ENCODE measurements at regions not wholly inside any gene's neighbourhood (a gene's known extent, or its start where the extent isn't known, plus 50 kb on each side); places are given as distances from the start of the nearest gene placed in this dataset.

DNA sequence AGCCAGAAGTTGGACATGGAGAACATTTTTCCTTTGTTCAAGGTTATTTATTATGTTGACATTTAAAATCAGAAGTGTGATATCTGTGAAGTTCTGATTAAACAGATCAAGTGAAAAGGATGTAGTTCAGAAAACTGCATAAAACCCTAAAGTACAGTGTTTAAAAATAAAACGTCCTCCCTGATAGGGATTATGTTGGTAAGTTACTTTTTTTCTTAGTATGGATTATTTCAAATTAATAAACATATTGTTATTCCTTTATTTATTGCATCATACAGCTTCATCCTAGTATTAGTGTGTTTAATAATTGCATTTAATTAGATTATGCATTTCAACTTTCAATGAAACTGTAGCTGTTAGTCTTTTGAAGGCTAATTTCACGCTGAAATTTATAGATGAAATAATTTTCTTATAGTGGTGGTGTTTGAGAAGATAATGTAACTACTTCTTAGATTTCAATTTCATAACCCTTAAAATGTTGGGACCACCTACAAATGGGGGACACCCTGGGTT lies 157.9 kb upstream of the DMRT1 start:
- intact Hi-C loops (cut with DNase I), result no loop called here
- DNase-seq (ENCODE audit: low spot score), result no peak

DNA sequence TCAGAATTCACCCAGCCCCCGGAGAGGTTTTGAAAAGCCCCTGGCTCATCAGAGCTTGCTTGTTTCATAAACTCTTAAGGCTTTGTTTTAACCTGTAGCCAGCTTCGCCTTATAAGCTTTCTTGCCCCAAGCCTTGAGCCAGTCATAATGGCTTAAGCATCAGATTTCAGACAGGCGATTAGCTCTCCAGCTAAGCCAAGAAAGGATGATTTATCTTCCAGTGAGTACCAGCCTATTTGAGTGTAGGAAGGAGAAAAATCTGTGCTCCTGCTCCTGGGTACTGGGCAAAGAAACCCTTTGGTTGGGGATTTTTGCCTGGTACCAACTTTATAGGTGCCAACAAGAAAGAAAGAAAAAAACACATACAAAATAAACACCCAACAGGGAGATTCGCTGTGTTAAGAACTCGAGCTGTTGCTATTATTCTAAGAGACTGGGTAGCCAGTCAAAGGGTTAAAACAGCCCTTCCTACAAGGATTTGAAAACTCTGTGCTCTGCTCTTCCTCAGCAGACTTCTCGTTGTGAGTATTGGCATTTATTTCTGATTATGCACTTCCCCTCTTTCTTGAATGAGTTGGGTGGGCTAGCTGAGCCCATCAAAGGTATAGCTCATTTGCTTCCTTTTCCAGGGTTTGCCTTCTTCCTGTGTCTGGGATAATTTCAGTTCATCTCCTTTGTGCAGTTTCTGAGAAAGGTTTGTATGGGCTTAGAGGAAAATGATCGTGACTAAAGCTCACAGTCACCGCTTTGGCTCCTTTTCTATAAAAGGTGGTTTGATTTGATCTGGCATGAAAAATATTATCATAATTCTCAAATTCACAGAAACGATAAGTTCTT lies 157.2 kb upstream of the DMRT1 start:
- intact Hi-C loops (cut with DNase I), result no loop called here
- no peak for DNase-seq (ENCODE audit: low spot score)

DNA sequence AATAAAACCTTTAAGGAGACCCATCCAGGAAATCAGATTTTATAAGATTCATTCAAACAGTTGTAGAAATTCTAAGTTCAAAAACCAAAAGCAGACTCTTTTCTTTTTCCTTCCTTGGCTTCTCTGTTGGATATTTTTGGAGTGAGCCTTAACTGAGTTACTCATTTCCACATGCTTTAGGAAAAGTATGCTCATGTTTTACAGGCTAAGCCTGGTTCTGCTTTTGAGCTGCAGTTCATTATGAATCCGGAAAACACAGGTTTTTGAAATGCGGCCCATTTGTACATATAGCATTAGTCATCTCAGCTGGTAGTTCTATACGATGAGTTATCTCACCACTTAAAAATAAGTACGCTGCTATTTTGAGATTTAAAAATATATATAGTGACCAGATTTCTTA lies 156.6 kb upstream of the DMRT1 start:
- intact Hi-C loops (cut with DNase I), result no loop called here
- DNase-seq (ENCODE audit: low spot score), result no peak

DNA sequence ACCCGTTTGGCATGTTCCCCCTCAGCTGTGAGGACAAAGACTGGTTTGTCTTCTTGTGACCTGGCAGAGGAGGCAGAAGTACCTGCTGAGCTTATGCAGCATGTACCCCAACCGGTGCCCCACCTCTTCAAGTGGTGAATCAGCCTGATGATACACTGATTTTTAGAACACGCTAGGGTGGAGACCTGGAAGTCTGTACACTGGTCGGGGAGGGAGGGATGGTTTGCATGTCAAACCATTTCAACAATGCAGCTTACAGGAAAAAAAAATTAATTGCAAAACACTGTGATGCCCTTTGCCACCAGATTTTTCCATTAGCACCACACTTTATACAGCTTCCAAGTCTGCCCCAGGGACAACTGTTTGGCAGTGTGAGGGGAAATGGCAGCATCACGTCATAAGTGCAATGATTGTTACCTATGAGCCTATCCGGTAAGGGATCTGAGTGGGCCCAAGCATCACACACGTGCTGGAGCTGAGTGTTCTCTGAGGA lies 155.1 kb upstream of the DMRT1 start:
- intact Hi-C loops (cut with DNase I), result no loop called here
- DNase-seq (ENCODE audit: low spot score), result no peak

DNA sequence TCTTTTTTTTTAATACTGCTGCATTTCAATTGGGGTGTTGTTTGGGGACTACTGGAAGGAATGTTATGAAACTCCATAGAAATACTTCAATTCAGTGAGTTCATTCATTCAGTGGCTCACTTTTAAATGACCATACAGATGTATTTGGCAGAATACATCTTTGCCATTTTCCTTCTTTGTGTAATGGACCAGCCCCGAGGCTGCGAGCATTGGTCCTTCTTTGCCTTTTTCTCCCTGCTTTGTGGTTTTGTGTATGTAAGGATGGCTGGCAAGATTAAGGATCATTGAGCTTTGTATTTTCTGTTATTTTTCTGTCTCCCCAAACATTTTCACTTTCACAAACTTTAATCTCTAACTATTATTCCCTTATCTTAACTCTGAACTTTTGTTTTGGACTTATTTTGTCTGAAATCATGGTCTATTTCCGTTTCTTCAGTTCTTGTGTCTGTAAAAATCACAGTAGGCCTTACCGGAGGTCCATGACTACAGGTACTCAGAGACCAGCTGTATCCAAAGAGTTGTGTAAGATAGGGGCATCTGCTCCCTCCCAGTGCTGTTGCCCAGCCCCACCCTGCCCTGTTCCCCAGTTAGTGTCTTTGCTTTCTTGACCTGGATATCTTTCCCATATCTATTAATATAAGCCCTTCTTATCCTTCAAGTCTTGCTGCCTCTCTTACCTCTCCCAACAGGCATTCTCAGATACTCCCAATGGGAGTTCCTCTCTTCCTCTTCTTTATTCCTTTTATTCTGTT lies 154.3 kb upstream of the DMRT1 start:
- intact Hi-C loops (cut with DNase I), result no loop called here
- DNase-seq (ENCODE audit: low spot score), result no peak

DNA sequence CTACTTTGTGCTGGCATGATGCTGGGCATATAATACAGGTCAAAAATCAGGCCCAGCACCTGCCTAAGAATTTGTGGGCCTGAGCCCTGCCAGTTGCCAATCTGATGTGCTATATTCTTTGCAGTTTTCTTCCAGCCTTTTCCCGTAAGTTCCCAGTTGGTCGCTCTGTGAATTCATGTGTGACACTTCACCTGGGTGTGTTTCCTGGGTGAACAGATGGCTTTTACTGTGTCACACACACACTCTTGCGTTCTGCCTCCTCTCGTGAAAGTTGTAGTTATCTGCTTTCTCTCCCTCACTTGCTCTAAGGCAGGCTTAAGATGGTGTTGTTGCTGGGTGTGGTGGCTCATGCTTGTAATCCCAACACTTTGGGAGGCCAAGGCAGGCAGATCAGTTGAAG lies 153.5 kb upstream of the DMRT1 start:
- no peak for DNase-seq (ENCODE audit: low spot score)
- intact Hi-C loops (cut with DNase I), result no loop called here

DNA sequence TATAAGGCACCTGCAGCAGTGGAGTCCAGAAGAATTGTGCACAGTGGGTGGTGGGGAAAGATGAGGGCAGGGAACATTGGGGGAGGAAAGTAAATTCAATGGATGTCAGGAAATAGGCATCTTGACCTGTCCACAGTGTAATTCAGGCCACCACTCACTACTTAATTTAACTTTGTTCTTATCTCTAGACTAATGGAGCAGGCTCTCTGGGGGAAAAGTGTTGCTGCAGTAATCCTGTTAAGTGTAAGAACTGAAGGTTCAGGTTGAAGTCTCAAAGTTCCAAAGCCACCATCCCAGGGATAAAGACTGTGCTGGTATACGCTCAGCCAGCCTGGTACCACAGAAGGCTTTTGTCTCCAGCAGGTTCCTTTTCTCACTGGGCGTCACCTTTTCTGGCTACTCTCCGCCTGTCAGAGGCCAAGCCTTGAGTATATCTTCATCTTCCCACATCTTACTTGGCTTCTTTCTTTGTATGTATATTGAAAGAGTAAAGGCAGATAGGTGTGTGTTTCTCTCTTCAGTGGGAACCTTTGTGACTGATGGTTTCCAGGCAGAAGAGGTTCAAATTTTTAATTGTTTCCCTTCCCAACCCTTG lies 150.9 kb upstream of the DMRT1 start:
- no peak for DNase-seq (ENCODE audit: low spot score)
- intact Hi-C loops (cut with DNase I), result loop anchor here (5.0 kb wide), 1 partner anchor 33 kb away; no protein-coding TSS in a partner anchor

DNA sequence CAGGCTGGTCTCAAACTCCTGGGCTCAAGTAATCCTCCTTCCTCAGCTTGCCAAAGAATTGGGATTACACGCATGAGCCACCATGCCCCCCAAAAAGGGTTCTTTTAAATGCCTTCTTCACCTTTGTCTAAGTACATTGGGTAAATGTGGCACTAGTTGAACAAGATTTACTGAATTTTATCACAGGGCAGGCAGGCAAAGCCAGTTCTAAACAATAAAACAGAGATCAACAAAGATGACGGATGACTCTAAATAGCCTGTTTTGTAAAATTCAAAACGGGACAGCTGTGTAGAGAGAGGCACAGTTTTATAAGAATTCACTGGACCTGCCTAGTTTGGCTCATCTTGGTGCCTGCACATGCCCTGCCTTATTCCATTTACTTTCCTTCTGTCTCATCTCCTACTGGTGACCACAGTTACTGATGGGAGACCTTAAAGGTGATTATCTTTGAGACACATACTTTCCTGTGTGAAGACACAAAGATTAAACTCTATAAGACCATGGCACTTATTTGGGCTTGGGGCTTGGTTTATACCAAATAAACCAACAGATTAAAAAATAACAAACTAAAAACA lies 149.6 kb upstream of the DMRT1 start:
- intact Hi-C loops (cut with DNase I), result loop anchor here (5.0 kb wide), 1 partner anchor 35 kb away; no protein-coding TSS in a partner anchor
- DNase-seq (ENCODE audit: low spot score), result no peak

DNA sequence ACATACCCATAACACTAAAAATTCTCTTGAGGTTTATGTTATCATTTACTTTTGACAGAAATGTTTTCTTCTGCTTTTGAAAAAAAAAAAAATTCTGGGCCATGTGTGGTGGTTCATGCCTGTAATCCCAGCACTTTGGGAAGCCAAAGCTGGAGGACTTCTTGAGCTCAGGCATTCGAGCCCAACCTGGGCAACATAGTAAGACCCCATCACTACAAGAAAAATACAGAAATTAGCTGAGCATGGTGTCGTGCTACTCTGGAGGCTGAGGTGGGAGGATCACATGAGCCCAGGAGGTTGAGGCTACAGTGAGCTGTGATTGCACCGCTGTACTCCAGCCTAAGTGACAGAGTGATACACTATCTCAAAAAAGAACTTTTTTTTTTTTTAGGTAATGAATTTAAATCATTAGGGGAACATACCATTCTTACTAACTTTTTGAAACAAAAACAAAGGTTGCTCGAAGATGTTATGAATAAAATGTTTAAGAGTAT lies 148.8 kb upstream of the DMRT1 start:
- intact Hi-C loops (cut with DNase I), result loop anchor here (5.0 kb wide), 1 partner anchor 35 kb away; no protein-coding TSS in a partner anchor
- no peak for DNase-seq (ENCODE audit: low spot score)

DNA sequence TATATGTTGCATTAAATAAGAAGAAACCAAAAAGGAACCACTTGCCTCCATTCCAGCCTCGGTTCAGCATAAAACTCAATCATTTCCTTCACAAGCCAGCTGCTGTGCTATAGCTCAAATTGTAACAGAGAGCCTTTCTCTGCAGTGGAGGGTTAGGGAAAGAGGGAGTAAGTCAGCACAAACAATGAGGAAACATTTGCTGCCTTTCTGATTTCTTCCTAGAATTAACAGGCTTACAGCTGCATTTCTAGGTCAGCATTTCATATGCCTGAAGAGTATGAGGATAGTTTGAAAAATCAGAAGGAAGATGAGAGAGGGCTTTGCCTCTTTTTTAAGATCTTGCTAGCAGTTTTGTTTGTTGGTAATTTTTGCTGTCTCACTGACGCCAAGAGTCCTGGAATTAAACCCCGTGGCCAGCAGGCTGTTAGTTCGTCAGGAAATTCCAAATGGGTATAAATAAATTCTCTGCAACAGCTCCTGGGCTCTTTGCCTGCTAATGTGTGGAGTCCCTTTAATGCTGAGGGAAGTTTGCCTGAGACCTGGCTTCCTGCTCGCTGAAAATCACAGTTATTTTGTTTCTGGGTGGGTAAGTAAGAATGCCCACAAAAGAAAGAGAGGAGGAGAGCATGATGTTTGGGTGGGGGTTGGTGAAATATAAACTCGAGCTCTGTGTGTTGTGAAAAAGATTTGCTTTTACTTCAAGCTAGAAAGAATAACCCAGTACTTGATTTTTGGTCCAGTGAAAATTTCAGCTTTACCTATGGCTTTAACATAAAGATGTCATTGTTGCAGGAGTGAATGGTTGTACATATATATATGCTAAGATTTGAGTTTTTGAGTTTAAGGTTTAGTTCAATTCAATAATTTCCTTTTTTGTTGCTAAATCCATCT lies 148.1 kb upstream of the DMRT1 start:
- intact Hi-C loops (cut with DNase I), result loop anchor here (5.0 kb wide), 1 partner anchor 36 kb away; no protein-coding TSS in a partner anchor
- no peak for DNase-seq (ENCODE audit: low spot score)

DNA sequence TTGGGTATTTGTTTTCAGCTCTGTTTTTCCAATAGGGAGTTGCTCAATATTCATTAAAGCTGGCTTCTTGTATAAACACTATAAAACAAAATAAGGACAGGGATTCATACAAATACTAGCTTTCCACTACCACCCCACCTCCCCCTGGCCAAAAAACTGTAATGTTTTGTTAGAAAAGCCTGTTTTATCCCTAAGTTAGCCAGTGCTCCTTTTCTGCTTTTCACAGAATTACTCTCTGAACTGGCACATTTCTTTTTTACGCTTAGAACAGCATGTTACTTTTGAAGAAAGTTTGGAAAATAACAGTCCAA lies 147.4 kb upstream of the DMRT1 start:
- DNase-seq (ENCODE audit: low spot score), result no peak
- intact Hi-C loops (cut with DNase I), result loop anchor here (5.0 kb wide), 1 partner anchor 37 kb away; no protein-coding TSS in a partner anchor

DNA sequence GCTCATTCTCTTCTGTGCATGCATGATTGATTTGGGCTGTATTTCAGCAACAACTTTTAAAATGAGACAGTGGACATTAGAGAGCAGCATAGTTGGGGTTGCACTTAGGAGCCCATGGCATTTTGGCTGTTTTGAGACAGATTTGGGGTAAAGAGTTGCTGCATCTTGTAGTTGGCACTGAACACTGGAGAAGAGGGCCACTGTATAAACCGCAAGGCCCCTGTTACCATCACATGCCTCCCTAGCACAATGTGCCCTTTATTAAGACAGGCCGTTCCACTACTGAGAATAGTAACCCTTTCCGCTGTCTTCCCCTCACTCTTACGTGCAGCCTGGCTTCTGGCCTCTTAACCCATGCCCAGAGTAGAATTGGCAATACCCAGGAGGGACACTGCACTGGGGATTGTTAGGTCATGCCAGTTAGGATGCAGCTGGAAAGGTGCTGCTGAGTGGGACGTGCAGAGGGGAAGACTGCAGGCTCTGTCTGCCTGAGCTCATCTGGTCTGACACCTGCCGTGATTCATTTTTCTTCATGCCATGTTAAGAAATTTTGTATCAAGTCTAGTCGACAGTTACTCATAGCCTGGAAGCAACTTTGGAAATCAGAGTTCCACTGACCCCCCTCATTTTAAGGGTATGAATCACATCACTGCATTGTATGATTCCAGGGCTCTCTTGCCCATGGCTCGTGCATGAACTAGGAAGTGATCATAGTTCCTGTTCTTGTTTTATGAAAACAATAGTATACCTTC lies 146.9 kb upstream of the DMRT1 start:
- DNase-seq (ENCODE audit: low spot score), result no peak
- intact Hi-C loops (cut with DNase I), result loop anchor here (5.0 kb wide), 4 partner anchors 37 to 77 kb away; no protein-coding TSS in a partner anchor

DNA sequence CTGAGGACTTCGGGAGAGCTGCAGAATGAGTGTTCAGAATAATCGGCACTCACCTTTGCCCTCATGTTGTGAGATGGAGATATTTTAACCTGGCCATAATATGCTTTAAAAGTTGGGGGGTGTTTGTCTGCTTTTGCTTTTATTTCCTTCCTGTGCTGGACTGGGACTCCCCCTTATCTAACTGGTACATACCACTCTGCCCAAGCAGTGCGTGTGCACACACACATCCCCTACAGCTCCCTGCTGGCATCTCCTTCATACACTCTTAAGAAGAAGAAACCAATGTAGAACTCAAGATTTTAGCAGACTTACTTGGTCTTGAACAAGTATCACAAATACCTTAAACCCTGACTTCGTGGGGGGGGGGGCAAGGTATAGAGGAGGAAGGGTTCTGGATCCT lies 146.2 kb upstream of the DMRT1 start:
- no peak for DNase-seq (ENCODE audit: low spot score)
- intact Hi-C loops (cut with DNase I), result loop anchor here (5.0 kb wide), 3 partner anchors 42 to 78 kb away; no protein-coding TSS in a partner anchor

DNA sequence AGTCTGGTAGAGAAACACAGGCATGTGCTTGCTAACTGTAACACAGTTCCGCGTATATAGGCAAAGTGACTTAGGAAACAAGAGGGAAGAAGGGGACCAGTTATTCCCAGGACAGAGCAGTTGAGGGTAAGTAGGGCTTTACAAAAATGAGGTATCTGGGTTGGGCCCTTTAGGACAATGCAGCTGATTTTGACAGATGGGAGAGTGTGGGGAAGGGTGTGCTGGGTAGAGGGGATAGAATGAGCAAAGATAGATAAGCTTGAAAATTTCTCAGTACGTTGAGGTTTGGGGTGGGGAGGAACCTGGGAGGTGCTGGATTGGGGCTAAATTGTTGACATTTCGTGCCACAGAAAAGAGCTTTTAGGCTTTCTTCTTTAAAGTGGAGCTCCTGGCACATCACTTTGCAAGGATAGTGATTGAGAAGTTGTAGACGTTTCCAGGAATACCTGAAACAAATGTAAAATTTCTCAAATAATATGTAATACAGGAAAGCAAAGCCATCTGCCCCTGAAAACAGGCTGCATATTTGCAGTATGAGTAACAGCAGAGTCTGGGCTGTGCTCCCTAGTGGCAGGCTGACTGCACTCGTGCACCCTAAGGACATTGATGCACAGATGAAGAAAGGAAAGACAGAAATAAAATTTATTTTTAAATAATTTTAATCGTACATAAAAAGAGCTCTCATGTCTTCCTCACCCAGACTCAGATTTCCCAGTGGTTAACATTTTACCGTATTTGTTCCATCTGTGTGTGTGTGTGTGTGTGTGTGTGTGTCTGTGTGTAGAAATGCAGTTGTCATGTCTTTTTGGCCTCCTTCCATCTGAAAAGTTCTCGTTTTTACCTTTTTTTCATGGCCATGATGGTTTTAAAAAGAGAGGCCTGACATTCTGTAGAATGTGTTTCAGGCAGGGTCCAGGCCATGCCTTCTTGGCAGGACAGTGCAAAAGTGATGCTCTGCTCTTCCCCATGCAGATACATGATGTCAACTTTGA lies 144.9 kb upstream of the DMRT1 start:
- no peak for DNase-seq (ENCODE audit: low spot score)
- intact Hi-C loops (cut with DNase I), result loop anchor here (5.0 kb wide), 3 partner anchors 41 to 79 kb away; no protein-coding TSS in a partner anchor

DNA sequence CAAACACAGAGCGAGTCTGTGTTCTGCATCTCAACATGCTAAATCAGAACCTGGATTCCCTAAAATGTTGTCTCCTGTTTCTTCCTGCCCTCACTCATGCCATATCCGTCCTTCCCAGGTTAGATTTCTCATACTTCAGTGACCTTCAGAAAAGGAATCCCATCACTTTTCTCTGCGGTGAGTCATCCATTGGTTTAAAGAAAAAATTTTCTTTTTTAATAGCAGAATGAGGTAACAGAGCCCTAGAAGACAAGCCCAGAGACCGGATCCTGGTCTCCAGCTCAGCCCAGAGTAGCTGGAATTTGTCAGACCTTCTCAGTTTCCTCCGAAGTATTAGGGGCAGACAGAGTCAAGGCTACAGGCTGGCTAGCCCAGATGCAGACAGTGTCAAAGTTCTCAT lies 143.2 kb upstream of the DMRT1 start:
- DNase-seq (ENCODE audit: low spot score), result no peak
- intact Hi-C loops (cut with DNase I), result loop anchor here (5.0 kb wide), 3 partner anchors 39 to 81 kb away; no protein-coding TSS in a partner anchor

DNA sequence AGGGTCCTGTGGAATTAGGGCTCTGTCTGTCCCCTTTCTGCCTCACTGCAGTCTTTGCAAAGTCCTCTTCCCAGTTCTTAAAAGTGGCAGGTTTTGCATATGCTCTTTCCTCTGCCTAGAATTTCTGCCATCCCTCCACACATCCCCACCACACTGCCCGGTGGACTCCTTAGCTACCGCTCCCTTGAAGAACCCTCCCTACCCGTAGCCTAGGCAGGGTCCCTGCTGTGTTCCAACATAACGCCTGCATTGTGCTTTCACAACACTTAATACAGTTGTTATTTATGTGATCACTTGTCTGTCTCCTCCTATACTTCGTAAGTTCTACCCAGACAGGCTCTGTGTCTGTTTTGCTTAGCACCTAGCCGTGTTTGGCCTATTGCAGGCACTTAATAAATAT lies 142.5 kb upstream of the DMRT1 start:
- DNase-seq (ENCODE audit: low spot score), result no peak
- intact Hi-C loops (cut with DNase I), result loop anchor here (5.0 kb wide), 3 partner anchors 38 to 82 kb away; no protein-coding TSS in a partner anchor
